Neutrophil (primary cell): ENCODE measurements at regions not wholly inside any gene's neighbourhood (a gene's known extent, or its start where the extent isn't known, plus 50 kb on each side); places are given as distances from the start of the nearest gene placed in this dataset.
"Not testable (repeated sequence)": the region's sequence is repeated elsewhere in the genome, so short reads cannot be mapped to it uniquely, and the experiment has no call there.

Experiments used
- H3K27ac ChIP-seq: fragments of 200-600 bp; sonication (generic); 2 replicates; pipeline ENCODE4 v1.5.1; 2016; ENCODE audit warnings: mild to moderate bottlenecking, moderate library complexity
- H3K27me3 ChIP-seq: fragments of 200-600 bp; sonication (generic); 2 replicates; pipeline ENCODE4 v1.6.0; 2016; ENCODE audit warnings: mild to moderate bottlenecking
- H3K36me3 ChIP-seq: fragments of 200-600 bp; sonication (generic); 2 replicates; pipeline ENCODE4 v1.5.1; 2017
- H3K4me1 ChIP-seq, 2 experiments: fragments of 200-600 bp in 1 of 2; sonication (generic) in 1 of 2; 1 replicate in 1 of 2; 2 replicates in 1 of 2; pipeline versions ENCODE4 v1.5.1 to v1.6.1; 2013 to 2016; ENCODE audit warnings: low read depth in 1 of 2, low read length in 1 of 2, mild to moderate bottlenecking in 1 of 2, moderate library complexity in 1 of 2; ENCODE audit not compliant: control insufficient read depth in 1 of 2, insufficient read depth in 1 of 2
- H3K4me3 ChIP-seq, 2 experiments: fragments of 200-600 bp in 1 of 2; sonication (generic) in 1 of 2; 1 replicate in 1 of 2; 2 replicates in 1 of 2; pipeline ENCODE4 v1.5.1; 2013 to 2016; ENCODE audit warnings: low read depth in 1 of 2, low read length in 1 of 2, mild to moderate bottlenecking in 1 of 2, moderate library complexity in 1 of 2
- H3K9me3 ChIP-seq: fragments of 200-600 bp; sonication (generic); 2 replicates; pipeline ENCODE4 v1.5.1; 2016
- TF ChIP-seq, protein P1 (sequence below): fragments of 200-600 bp; sonication (generic); IDR thresholded peaks from 2 replicates; pipeline ENCODE4 v1.5.1; 2016; ENCODE audit warnings: antibody characterized with exemption

DNA sequence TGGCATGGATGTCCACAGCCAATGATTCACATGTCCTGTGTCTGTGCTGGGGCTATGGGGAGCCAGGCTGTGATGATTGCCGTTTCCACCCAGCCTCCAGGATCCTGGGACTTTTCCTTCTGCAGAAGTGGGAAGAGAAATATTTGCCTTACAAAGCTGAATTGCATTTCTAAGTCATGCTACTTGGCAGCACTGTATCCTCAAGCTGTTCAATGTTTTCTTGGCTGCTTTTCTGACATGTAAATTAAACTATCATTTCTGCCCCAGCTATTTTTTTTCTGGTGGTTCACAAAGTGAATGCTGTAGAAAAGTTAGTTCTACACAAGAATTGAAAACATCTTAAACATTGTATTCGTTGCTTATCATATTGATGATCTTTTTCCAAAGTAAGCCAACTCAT is 51.9 kb upstream of the TCERG1L start:
- TF ChIP-seq, protein P1, sequence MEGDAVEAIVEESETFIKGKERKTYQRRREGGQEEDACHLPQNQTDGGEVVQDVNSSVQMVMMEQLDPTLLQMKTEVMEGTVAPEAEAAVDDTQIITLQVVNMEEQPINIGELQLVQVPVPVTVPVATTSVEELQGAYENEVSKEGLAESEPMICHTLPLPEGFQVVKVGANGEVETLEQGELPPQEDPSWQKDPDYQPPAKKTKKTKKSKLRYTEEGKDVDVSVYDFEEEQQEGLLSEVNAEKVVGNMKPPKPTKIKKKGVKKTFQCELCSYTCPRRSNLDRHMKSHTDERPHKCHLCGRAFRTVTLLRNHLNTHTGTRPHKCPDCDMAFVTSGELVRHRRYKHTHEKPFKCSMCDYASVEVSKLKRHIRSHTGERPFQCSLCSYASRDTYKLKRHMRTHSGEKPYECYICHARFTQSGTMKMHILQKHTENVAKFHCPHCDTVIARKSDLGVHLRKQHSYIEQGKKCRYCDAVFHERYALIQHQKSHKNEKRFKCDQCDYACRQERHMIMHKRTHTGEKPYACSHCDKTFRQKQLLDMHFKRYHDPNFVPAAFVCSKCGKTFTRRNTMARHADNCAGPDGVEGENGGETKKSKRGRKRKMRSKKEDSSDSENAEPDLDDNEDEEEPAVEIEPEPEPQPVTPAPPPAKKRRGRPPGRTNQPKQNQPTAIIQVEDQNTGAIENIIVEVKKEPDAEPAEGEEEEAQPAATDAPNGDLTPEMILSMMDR: no peak
- no peaks in the 10 kb centered on the region for H3K36me3 ChIP-seq
- H3K9me3 ChIP-seq: no peaks in the 10 kb centered on the region
- no peak overlapping the region for H3K27ac ChIP-seq
- H3K4me1 ChIP-seq: no peaks in the 10 kb centered on the region
- no peaks in the 10 kb centered on the region for H3K27me3 ChIP-seq
- no peak overlapping the region for H3K4me3 ChIP-seq

DNA sequence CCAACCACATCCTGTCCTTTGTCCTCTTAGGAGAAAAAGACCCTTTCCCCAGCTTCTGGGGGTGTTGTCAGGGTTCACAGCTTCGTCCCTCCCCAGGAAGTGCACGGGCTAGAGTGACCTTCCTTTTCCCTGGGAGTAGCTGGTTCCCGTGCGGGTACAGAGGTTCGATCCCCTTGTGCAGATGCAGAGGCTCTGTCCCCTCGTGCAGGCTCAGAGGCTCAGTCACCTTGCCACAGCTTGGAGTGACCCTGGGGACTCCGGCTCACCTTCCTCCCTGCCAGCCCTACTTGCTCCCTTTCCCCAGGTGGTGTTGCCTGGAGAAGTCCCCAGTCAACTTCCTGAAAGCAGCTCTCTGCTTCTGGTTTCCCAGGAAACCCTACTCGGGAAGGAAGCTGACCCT is 60.0 kb upstream of the TCERG1L start:
- Histone ChIP-seq H3K27ac (no peak overlapping the region), H3K4me3 (no peak overlapping the region), H3K4me1 (no peaks in the 10 kb centered on the region), H3K9me3 (no peaks in the 10 kb centered on the region), H3K27me3 (no peaks in the 10 kb centered on the region), H3K36me3 (no peaks in the 10 kb centered on the region)
- TF ChIP-seq, protein P1: no peak

DNA sequence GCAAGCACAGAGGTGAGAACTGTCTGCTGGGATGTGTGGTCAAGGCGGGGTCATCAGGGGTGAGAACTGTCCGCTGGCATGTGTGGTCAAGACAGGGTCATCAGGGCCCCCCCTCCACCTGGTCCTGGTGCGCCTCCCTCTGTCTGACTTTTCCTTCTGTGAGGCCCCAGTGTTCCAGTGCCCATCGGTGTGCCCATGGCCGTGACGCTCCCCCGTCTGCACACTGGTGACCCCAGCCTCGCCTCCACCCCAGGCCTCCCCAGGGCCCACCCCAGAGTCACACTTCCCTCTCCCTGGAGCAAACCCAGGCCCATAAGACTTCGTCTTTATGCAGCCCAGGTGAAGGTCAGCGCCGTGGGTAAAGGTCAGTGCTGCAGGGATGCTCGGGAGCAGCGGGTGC is 70.1 kb upstream of the TCERG1L start:
- Histone ChIP-seq H3K9me3 (no peaks in the 10 kb centered on the region), H3K27me3 (no peaks in the 10 kb centered on the region)

GRCh38 chr10:131385161-131385872 is 73.8 kb upstream of the TCERG1L start:
- not testable (repeated sequence) for H3K27ac ChIP-seq, H3K9me3 ChIP-seq

More for the DNA sequence above, 70.1 kb upstream of the TCERG1L start:
- H3K36me3 ChIP-seq: no peaks in the 10 kb centered on the region
- no peak overlapping the region for H3K4me3 ChIP-seq
- H3K4me1 ChIP-seq: no peaks in the 10 kb centered on the region
- H3K27ac ChIP-seq: no peak overlapping the region
- TF ChIP-seq, protein P1: no peak

GRCh38 chr10:131387018-131387529 is 75.6 kb upstream of the TCERG1L start:
- Histone ChIP-seq H3K36me3 (no peaks in the 10 kb centered on the region), H3K27ac (no peak overlapping the region), H3K9me3 (no peaks in the 10 kb centered on the region), H3K4me1 (no peaks in the 10 kb centered on the region), H3K27me3 (no peaks in the 10 kb centered on the region), H3K4me3 (no peak overlapping the region)
- TF ChIP-seq, protein P1: no peak

More at GRCh38 chr10:131385161-131385872, 73.8 kb upstream of the TCERG1L start:
- H3K4me3 ChIP-seq, H3K36me3 ChIP-seq, H3K27me3 ChIP-seq, H3K4me1 ChIP-seq: not testable (repeated sequence)

GRCh38 chr10:131391936-131392335 is 80.4 kb upstream of the TCERG1L start:
- no peaks in the 10 kb centered on the region for H3K36me3 ChIP-seq
- no peak overlapping the region for H3K4me3 ChIP-seq
- H3K4me1 ChIP-seq: no peaks in the 10 kb centered on the region
- no peaks in the 10 kb centered on the region for H3K27me3 ChIP-seq
- TF ChIP-seq, protein P1: no peak
- no peaks in the 10 kb centered on the region for H3K9me3 ChIP-seq
- no peak overlapping the region for H3K27ac ChIP-seq
